ENCODE measurements at regions not wholly inside any gene's neighbourhood (a gene's known extent, or its start where the extent isn't known, plus 50 kb on each side); places are given as distances from the start of the nearest gene placed in this dataset.

DNA sequence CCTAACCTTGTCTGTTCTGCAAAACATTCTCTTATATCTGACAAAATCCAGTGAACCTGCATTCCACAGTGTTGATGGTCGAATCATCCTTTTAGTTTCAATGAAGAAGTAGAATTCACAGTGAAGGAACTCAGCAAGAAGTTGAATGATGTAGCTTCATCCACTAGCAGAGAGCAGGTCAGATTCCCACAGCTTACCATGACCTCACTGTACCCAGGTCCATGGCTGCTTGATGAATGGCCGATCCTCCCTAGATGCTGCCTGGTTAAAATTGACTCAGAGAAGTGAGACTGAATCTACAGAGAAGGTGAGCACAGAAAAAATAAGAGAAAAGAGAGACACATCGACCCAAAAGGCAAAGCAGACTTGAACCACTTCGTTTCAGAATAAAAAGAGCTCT is 906.0 kb upstream of the CHAC2 start:
- no peak for TF ChIP-seq POLR2A (IDR thresholded peaks at IDR 0.05)
- TF ChIP-seq, protein P1, sequence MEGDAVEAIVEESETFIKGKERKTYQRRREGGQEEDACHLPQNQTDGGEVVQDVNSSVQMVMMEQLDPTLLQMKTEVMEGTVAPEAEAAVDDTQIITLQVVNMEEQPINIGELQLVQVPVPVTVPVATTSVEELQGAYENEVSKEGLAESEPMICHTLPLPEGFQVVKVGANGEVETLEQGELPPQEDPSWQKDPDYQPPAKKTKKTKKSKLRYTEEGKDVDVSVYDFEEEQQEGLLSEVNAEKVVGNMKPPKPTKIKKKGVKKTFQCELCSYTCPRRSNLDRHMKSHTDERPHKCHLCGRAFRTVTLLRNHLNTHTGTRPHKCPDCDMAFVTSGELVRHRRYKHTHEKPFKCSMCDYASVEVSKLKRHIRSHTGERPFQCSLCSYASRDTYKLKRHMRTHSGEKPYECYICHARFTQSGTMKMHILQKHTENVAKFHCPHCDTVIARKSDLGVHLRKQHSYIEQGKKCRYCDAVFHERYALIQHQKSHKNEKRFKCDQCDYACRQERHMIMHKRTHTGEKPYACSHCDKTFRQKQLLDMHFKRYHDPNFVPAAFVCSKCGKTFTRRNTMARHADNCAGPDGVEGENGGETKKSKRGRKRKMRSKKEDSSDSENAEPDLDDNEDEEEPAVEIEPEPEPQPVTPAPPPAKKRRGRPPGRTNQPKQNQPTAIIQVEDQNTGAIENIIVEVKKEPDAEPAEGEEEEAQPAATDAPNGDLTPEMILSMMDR (IDR thresholded peaks at IDR 0.05), result no peak

Data from lower leg skin (tissue), 3 donors.